IMR-90 (cell line): ENCODE measurements at regions not wholly inside any gene's neighbourhood (a gene's known extent, or its start where the extent isn't known, plus 50 kb on each side); places are given as distances from the start of the nearest gene placed in this dataset.

Experiments
- ATAC-seq: fragments of 200-7000 bp; cut with Tn5 transposase; 2 replicates; pipeline ENCODE4 v1.9.1; 2020; ENCODE audit warnings: low read depth, mild to moderate bottlenecking, moderate library complexity
- BruUV-seq: library from RNA; stranded (reverse); fragments of 400-500 nt; replicated peaks from 2 replicates; lab custom pipeline; 2021; lab: Mats Ljungman, UMichigan
- CTCF ChIA-PET: fragments of 300-600 bp; formaldehyde crosslinking; extraction: SDS; loops from one replicate; lab custom pipeline; 2021; ENCODE audit warnings: antibody characterized with exemption; lab: Yijun Ruan, JAX
- POLR2A ChIA-PET: fragments of 300-600 bp; sonication (Branson Sonifier 250); formaldehyde crosslinking; loops from one replicate; lab custom pipeline; 2022; ENCODE audit warnings: antibody characterized with exemption; ENCODE audit not compliant: unreplicated experiment; lab: Charles Lee
- DNase-seq: peaks from one replicate; pipeline ENCODE4 v3.0.0; 2013
- H2AFZ ChIP-seq: replicated peaks from 2 replicates; pipeline ENCODE3; 2013; ENCODE audit warnings: low read length, mild to moderate bottlenecking; ENCODE audit not compliant: poor library complexity
- H2AK5ac ChIP-seq: 2 replicates; pipeline ENCODE4 v1.6.1; 2013; ENCODE audit warnings: low read depth, low read length, inconsistent platforms
- H2AK9ac ChIP-seq: replicated peaks from 2 replicates; pipeline ENCODE3; 2013; ENCODE audit warnings: mild to moderate bottlenecking, low read depth, low read length, moderate library complexity; ENCODE audit not compliant: poor library complexity
- H2BK120ac ChIP-seq: 2 replicates; pipeline ENCODE4 v1.6.1; 2013; ENCODE audit warnings: low read depth, low read length, inconsistent platforms
- H2BK15ac ChIP-seq: 3 replicates; pipeline ENCODE4 v1.6.1; 2013; ENCODE audit warnings: low read depth, low read length, inconsistent platforms
- H2BK20ac ChIP-seq: 2 replicates; pipeline ENCODE4 v1.6.1; 2013; ENCODE audit warnings: low read depth, mild to moderate bottlenecking, inconsistent platforms, low read length, moderate library complexity
- H2BK5ac ChIP-seq: 2 replicates; pipeline ENCODE4 v1.6.1; 2013; ENCODE audit warnings: mild to moderate bottlenecking, low read depth, low read length, inconsistent platforms; ENCODE audit not compliant: poor library complexity, severe bottlenecking
- H3K14ac ChIP-seq: replicated peaks from 2 replicates; pipeline ENCODE4 v1.6.1; 2013; ENCODE audit warnings: low read depth, low read length, inconsistent platforms
- H3K18ac ChIP-seq: 2 replicates; pipeline ENCODE4 v1.6.1; 2013; ENCODE audit warnings: low read depth, low read length, control low read depth
- H3K23ac ChIP-seq: 2 replicates; pipeline ENCODE4 v1.6.1; 2013; ENCODE audit warnings: low read depth, low read length, inconsistent platforms
- H3K27ac ChIP-seq: 2 replicates; pipeline ENCODE4 v1.5.1; 2013; ENCODE audit warnings: mild to moderate bottlenecking, control low read depth, low read length; ENCODE audit not compliant: insufficient read depth
- H3K27me3 ChIP-seq: 2 replicates; pipeline ENCODE4 v1.6.1; 2013; ENCODE audit warnings: low read length; ENCODE audit not compliant: control insufficient read depth, insufficient read depth
- H3K36me3 ChIP-seq: 2 replicates; pipeline ENCODE4 v1.6.1; 2013; ENCODE audit warnings: low read length, mixed read lengths; ENCODE audit not compliant: control insufficient read depth, insufficient read depth
- H3K4ac ChIP-seq: 2 replicates; pipeline ENCODE4 v1.6.1; 2013; ENCODE audit warnings: low read depth, low read length, inconsistent platforms
- H3K4me1 ChIP-seq: 2 replicates; pipeline ENCODE4 v1.6.1; 2013; ENCODE audit warnings: low read length, mixed read lengths; ENCODE audit not compliant: control insufficient read depth, insufficient read depth
- H3K4me2 ChIP-seq: 2 replicates; pipeline ENCODE4 v1.6.1; 2013; ENCODE audit warnings: low read depth, mild to moderate bottlenecking, control low read depth, low read length, moderate library complexity
- H3K4me3 ChIP-seq: 2 replicates; pipeline ENCODE4 v1.5.1; 2013; ENCODE audit warnings: low read depth, mild to moderate bottlenecking, control low read depth, low read length, moderate library complexity; ENCODE audit not compliant: insufficient read depth
- H3K56ac ChIP-seq: 2 replicates; pipeline ENCODE4 v1.6.1; 2013; ENCODE audit warnings: low read length, inconsistent platforms; ENCODE audit not compliant: insufficient read depth; ENCODE audit errors: extremely low read depth
- H3K79me1 ChIP-seq, 2 experiments: 2 replicates each; pipeline ENCODE4 v1.6.1; 2013; ENCODE audit warnings: low read length in 2 of 2, inconsistent platforms in 1 of 2, low read depth in 1 of 2
- H3K9ac ChIP-seq: 2 replicates; pipeline ENCODE4 v1.6.1; 2013; ENCODE audit warnings: low read depth, low read length, control low read depth
- H3K9me1 ChIP-seq: 2 replicates; pipeline ENCODE4 v1.6.1; 2013; ENCODE audit warnings: low read length, inconsistent platforms; ENCODE audit not compliant: insufficient read depth
- H3K9me3 ChIP-seq: 2 replicates; pipeline ENCODE4 v1.6.1; 2013; ENCODE audit warnings: low read length; ENCODE audit not compliant: control insufficient read depth, insufficient read depth
- H4K20me1 ChIP-seq: 2 replicates; pipeline ENCODE4 v1.6.1; 2013; ENCODE audit warnings: low read length, inconsistent platforms; ENCODE audit not compliant: insufficient read depth
- H4K5ac ChIP-seq: 2 replicates; pipeline ENCODE4 v1.6.1; 2013; ENCODE audit warnings: mild to moderate bottlenecking, low read depth, low read length, control low read depth
- H4K8ac ChIP-seq, 2 experiments: 2 replicates each; pipeline ENCODE4 v1.6.1; 2013; ENCODE audit warnings: low read depth in 2 of 2, low read length in 2 of 2, control low read depth in 1 of 2, inconsistent platforms in 1 of 2
- H4K91ac ChIP-seq: 2 replicates; pipeline ENCODE4 v1.6.1; 2013; ENCODE audit warnings: low read depth, low read length, inconsistent platforms; ENCODE audit not compliant: insufficient read depth
- RCOR1 ChIP-seq: IDR thresholded peaks from 2 replicates; pipeline ENCODE4 v1.6.1; 2012; ENCODE audit warnings: mild to moderate bottlenecking, low read length, improper control_type of control experiment; ENCODE audit not compliant: insufficient replicate concordance
- dilution Hi-C: fragments of 300-500 bp; cut with HindIII; formaldehyde crosslinking; loops from one replicate; pipeline ENCODE4 v1.14.3; 2018; ENCODE audit warnings: low sequenced_read_pairs; ENCODE audit not compliant: unreplicated experiment
- in situ Hi-C: fragments of 300-500 bp; cut with MboI; formaldehyde crosslinking; loops from 3 replicates; pipeline ENCODE4 v1.14.3; 2019; ENCODE audit warnings: low sequenced_read_pairs, inconsistent platforms, mixed read lengths
- intact Hi-C: fragments of 100-400 bp; cut with micrococcal nuclease; formaldehyde crosslinking; loops from 2 replicates; pipeline ENCODE4 v1.10.0; 2022

DNA sequence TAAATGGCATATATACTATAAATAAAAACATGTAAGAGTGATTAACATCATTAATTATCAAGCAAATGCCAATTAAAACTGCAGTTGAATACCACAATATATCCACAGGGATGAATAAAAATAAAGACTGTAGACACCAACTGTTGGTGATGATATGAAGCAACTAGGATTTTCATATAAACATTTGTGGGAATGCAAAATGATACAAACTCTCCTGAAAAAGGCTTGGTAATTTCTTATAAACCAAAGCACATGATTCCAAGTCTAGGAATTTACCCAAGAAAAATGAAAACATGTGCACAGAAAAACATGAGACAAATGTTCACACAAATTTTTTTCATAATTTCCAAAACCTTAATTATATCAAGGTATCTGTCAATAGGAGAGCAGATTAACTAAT, 448.1 kb downstream of the ETV1 start:
- no peak overlapping the region for H3K4me3 ChIP-seq
- no peak overlapping the region for H3K18ac ChIP-seq
- H3K23ac ChIP-seq = no peak overlapping the region
- dilution Hi-C loops (no loop called here), intact Hi-C loops (loop anchor here (5.0 kb wide), 1 partner anchor 446 kb away; the partner anchor contains the start of gene ETV1), in situ Hi-C loops (loop anchor here (25.0 kb wide), 1 partner anchor 471 kb away; no protein-coding TSS in a partner anchor)
- H3K4ac ChIP-seq = no peak overlapping the region
- H2BK15ac ChIP-seq = no peak overlapping the region
- no peaks in the 10 kb centered on the region for H3K4me1 ChIP-seq
- H4K8ac ChIP-seq = no peak overlapping the region
- H3K36me3 ChIP-seq = no peaks in the 10 kb centered on the region
- H2AK9ac ChIP-seq = no peak overlapping the region
- no peak overlapping the region for H2BK5ac ChIP-seq
- POLR2A ChIA-PET = no interaction called here
- no peaks in the 10 kb centered on the region for H3K27me3 ChIP-seq
- no peaks in the 10 kb centered on the region for H3K9me3 ChIP-seq
- no peak overlapping the region for H2BK20ac ChIP-seq
- H2BK120ac ChIP-seq = no peak overlapping the region
- no peak overlapping the region for H3K27ac ChIP-seq
- no peak overlapping the region for H2AK5ac ChIP-seq
- no peak overlapping the region for H3K14ac ChIP-seq
- no peaks in the 10 kb centered on the region for H3K9me1 ChIP-seq
- no peak overlapping the region for H4K91ac ChIP-seq
- H3K9ac ChIP-seq = no peak overlapping the region
- DNase-seq = peak; percentile 39
- no peak for TF ChIP-seq RCOR1
- peak; percentile 53 for ATAC-seq
- H3K79me1 ChIP-seq = no peaks in the 10 kb centered on the region
- no peaks in the 10 kb centered on the region for H4K20me1 ChIP-seq
- H2AFZ ChIP-seq = no peak overlapping the region
- no peak overlapping the region for H3K4me2 ChIP-seq
- BruUV-seq = no TSS peak
- CTCF ChIA-PET = no interaction called here
- no peak overlapping the region for H4K5ac ChIP-seq
- H3K56ac ChIP-seq = no peak overlapping the region
